BJ (cell line): ENCODE measurements at regions not wholly inside any gene's neighbourhood (a gene's known extent, or its start where the extent isn't known, plus 50 kb on each side); places are given as distances from the start of the nearest gene placed in this dataset.

Source experiments
- CTCF ChIA-PET: fragments of 350-600 bp; formaldehyde crosslinking; extraction: SDS; loops from one replicate; lab custom pipeline; 2021; ENCODE audit warnings: antibody characterized with exemption, inconsistent platforms; lab: Yijun Ruan, JAX
- POLR2A ChIA-PET: fragments of 300-600 bp; sonication (Branson Sonifier 250); formaldehyde crosslinking; extraction: SDS; loops from one replicate; lab custom pipeline; 2021; ENCODE audit warnings: antibody characterized with exemption; lab: Charles Lee
- DNase-seq: peaks from one replicate; pipeline ENCODE4 v3.0.0-alpha.2; 2011; ENCODE audit warnings: low read depth
- H3K27me3 ChIP-seq: 2 replicates; pipeline ENCODE4 v1.6.0; 2011; ENCODE audit warnings: low read length; ENCODE audit not compliant: control insufficient read depth, insufficient read depth
- H3K36me3 ChIP-seq: 2 replicates; pipeline ENCODE4 v1.5.1; 2011; ENCODE audit warnings: low read length; ENCODE audit not compliant: control insufficient read depth, insufficient read depth
- H3K4me3 ChIP-seq: 2 replicates; pipeline ENCODE4 v1.5.1; 2011; ENCODE audit warnings: low read depth, mild to moderate bottlenecking, control low read depth, low read length
- TF ChIP-seq, protein P1 (sequence below): IDR thresholded peaks from 2 replicates; pipeline ENCODE4 v1.5.1; 2011; ENCODE audit warnings: low read depth, mild to moderate bottlenecking, control low read depth, inconsistent platforms, low read length, moderate library complexity; ENCODE audit not compliant: insufficient read depth

GRCh38 chr5:3963652-3964051 is 368.0 kb downstream of the IRX1 start:
- ChIA-PET POLR2A (no interaction called here), CTCF (no interaction called here)
- no peaks in the 10 kb centered on the region for H3K27me3 ChIP-seq
- no peaks in the 10 kb centered on the region for H3K36me3 ChIP-seq
- no peak for DNase-seq
- TF ChIP-seq, protein P1, sequence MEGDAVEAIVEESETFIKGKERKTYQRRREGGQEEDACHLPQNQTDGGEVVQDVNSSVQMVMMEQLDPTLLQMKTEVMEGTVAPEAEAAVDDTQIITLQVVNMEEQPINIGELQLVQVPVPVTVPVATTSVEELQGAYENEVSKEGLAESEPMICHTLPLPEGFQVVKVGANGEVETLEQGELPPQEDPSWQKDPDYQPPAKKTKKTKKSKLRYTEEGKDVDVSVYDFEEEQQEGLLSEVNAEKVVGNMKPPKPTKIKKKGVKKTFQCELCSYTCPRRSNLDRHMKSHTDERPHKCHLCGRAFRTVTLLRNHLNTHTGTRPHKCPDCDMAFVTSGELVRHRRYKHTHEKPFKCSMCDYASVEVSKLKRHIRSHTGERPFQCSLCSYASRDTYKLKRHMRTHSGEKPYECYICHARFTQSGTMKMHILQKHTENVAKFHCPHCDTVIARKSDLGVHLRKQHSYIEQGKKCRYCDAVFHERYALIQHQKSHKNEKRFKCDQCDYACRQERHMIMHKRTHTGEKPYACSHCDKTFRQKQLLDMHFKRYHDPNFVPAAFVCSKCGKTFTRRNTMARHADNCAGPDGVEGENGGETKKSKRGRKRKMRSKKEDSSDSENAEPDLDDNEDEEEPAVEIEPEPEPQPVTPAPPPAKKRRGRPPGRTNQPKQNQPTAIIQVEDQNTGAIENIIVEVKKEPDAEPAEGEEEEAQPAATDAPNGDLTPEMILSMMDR: no peak
- H3K4me3 ChIP-seq: no peak overlapping the region

- H3K27me3 ChIP-seq: no peaks in the 10 kb centered on the region
- TF ChIP-seq, protein P1: no peak
- ChIA-PET CTCF (no interaction called here), POLR2A (no interaction called here)
- DNase-seq: no peak
- H3K36me3 ChIP-seq: no peaks in the 10 kb centered on the region
- no peak overlapping the region for H3K4me3 ChIP-seq
Observed at GRCh38 chr5:3980156-3980555, 384.5 kb downstream of the IRX1 start.

GRCh38 chr5:3987867-3988266 is 392.2 kb downstream of the IRX1 start:
- TF ChIP-seq, protein P1: no peak
- ChIA-PET CTCF (no interaction called here), POLR2A (no interaction called here)
- Histone ChIP-seq H3K27me3 (no peaks in the 10 kb centered on the region), H3K36me3 (no peaks in the 10 kb centered on the region), H3K4me3 (no peak overlapping the region)
- no peak for DNase-seq

GRCh38 chr5:3993856-3994473 is 398.3 kb downstream of the IRX1 start:
- Histone ChIP-seq H3K27me3 (no peaks in the 10 kb centered on the region), H3K4me3 (no peak overlapping the region), H3K36me3 (no peaks in the 10 kb centered on the region)
- TF ChIP-seq, protein P1: no peak
- ChIA-PET POLR2A (no interaction called here), CTCF (no interaction called here)
- no peak for DNase-seq

DNA sequence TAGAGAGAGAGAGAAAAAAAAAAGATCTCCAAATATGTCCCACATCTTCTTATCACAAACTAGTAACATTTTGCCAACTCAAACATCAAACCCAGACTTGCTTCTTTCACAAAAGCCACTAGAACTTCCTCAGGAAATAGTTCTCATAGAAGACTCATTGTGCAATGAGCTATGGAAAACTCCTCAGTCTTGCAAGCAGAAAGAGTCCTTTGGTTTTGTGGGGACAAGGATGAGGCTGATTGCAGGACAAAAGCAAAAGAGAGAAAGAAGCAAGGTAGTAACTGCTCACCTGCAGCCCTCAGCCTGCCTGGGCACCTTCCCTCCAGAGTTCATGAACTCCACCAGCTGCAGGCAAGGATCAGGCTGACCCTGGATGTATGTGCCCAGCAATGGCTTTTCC is 399.0 kb downstream of the IRX1 start:
- Histone ChIP-seq H3K36me3 (no peaks in the 10 kb centered on the region), H3K4me3 (no peak overlapping the region), H3K27me3 (no peaks in the 10 kb centered on the region)
- DNase-seq: no peak
- TF ChIP-seq, protein P1: no peak
- ChIA-PET POLR2A (no interaction called here), CTCF (no interaction called here)
